ENCODE measurements at regions not wholly inside any gene's neighbourhood (a gene's known extent, or its start where the extent isn't known, plus 50 kb on each side); places are given as distances from the start of the nearest gene placed in this dataset.

DNA sequence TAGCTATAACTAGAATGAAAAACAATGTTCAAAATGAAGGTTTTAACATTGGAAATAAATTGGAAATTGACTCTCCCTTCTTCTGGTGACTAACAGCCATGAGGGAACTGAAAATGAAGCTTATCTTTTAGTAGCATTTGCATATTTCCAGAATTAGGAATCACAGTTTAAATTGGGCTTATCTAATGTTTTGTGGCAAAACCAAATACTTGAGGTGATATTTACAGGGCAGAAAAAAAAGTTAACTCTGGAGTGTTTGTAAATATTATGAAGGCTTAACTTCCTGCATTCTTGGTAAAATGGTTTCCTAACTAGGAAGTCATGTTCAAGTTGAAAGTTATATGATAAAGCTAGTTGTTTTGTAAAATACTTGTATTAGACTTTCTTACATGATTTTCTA is 96.4 kb upstream of the SOX9 start:
- no peaks in the 10 kb centered on the region for H3K79me2 ChIP-seq (ENCODE audit: control insufficient read depth in 1 of 2, insufficient read depth in 2 of 2, low read length in 2 of 2)
- no peak overlapping the region for H2BK5ac ChIP-seq (ENCODE audit: low read depth, low read length)
- no peak overlapping the region for H4K91ac ChIP-seq (replicated peaks; ENCODE audit: insufficient read length, low read length)
- H3K4me2 ChIP-seq (ENCODE audit: insufficient read depth in 1 of 2, low read depth in 2 of 2, low read length in 2 of 2) = no peak overlapping the region
- peaks cover 0 to 3% (median under 1%) of the 10 kb centered on the region in 4 experiments; a peak in 3 of 7 replicates for H3K4me1 ChIP-seq (replicated peaks in 1 of 4; ENCODE audit: control insufficient read depth in 3 of 4, insufficient read depth in 4 of 4, low read length in 3 of 4)
- no peak overlapping the region for H2BK20ac ChIP-seq (ENCODE audit: low read length)
- peaks cover 0 to 6% (median 2%) of the 10 kb centered on the region in 4 experiments; a peak in 3 of 7 replicates for H3K27me3 ChIP-seq (replicated peaks in 1 of 4; ENCODE audit: control insufficient read depth in 3 of 4, extremely low read depth in 1 of 4, insufficient read depth in 3 of 4, low read length in 3 of 4)
- H3K79me1 ChIP-seq (ENCODE audit: low read depth, low read length) = no peaks in the 10 kb centered on the region
- no peak overlapping the region for H3K4me3 ChIP-seq (ENCODE audit: extremely low read depth in 1 of 4, insufficient read depth in 2 of 4, low read depth in 3 of 4, low read length in 4 of 4)
- H2AK5ac ChIP-seq (ENCODE audit: low read depth, low read length) = no peak overlapping the region
- DNase-seq (ENCODE audit: low read depth in 1 of 2, low spot score in 2 of 2) (no peak), FAIRE-seq (no peak)
- no peak overlapping the region for H2AFZ ChIP-seq (ENCODE audit: low read length)
- no peak overlapping the region for H4K8ac ChIP-seq (ENCODE audit: extremely low read depth, insufficient read depth, low read length)
- no peak overlapping the region for H3K18ac ChIP-seq (ENCODE audit: extremely low read depth, low read length)
- CTCF ChIA-PET (ENCODE audit: partially characterized antibody) = interaction anchor here (1.0 kb wide), 1 partner anchor 91 kb away, joined by 3 read pairs; no protein-coding TSS in a partner anchor
- no peak overlapping the region for H2BK120ac ChIP-seq (replicated peaks; ENCODE audit: low read depth, low read length)
- H3K56ac ChIP-seq (replicated peaks; ENCODE audit: insufficient read length, low read depth, low read length) = no peak overlapping the region
- no peak overlapping the region for H2BK12ac ChIP-seq (ENCODE audit: low read depth, low read length)
- no peaks in the 10 kb centered on the region for H4K20me1 ChIP-seq (replicated peaks in 1 of 2; ENCODE audit: control insufficient read depth in 1 of 2, insufficient read depth in 2 of 2, low read length in 2 of 2)
- no peak overlapping the region for H3K4ac ChIP-seq (replicated peaks; ENCODE audit: insufficient read length, low read depth, low read length)
- no peak overlapping the region for H3K27ac ChIP-seq (ENCODE audit: low read depth, low read length)
- no peak overlapping the region for H4K5ac ChIP-seq (ENCODE audit: insufficient read length, low read depth, low read length)
- H2BK15ac ChIP-seq (ENCODE audit: low read length) = no peak overlapping the region
- H3K23me2 ChIP-seq (ENCODE audit: low read depth, low read length) = no peaks in the 10 kb centered on the region
- no peaks in the 10 kb centered on the region for H3K9me3 ChIP-seq (ENCODE audit: insufficient read depth in 2 of 2, low read depth in 1 of 2, low read length in 1 of 2)
- POLR2A ChIA-PET (ENCODE audit: partially characterized antibody) = no interaction called here
- no peaks in the 10 kb centered on the region for H3K36me3 ChIP-seq (ENCODE audit: control insufficient read depth in 2 of 4, insufficient read depth in 4 of 4, low read length in 3 of 4)
- no peak overlapping the region for H3K9ac ChIP-seq (replicated peaks in 1 of 4; ENCODE audit: extremely low read depth in 1 of 4, low read depth in 3 of 4, low read length in 3 of 4)
- no peak overlapping the region for H3K14ac ChIP-seq (ENCODE audit: insufficient read length)
- no peak overlapping the region for H3K23ac ChIP-seq (ENCODE audit: insufficient read length)
- no peak for TF ChIP-seq ASH2L (IDR thresholded peaks at IDR 0.05; ENCODE audit: low read length)
- no peak for TF ChIP-seq NRF1 (IDR thresholded peaks at IDR 0.05; ENCODE audit: low read depth, low read length)
- no peak for TF ChIP-seq CEBPB (IDR thresholded peaks at IDR 0.05; ENCODE audit: low read depth, low read length)
- TF ChIP-seq SIRT6 (IDR thresholded peaks at IDR 0.05; ENCODE audit: low read length) = no peak
- no peak for TF ChIP-seq SP2 (IDR thresholded peaks at IDR 0.05; ENCODE audit: low read length)
- no peak for TF ChIP-seq SRF (IDR thresholded peaks at IDR 0.05; ENCODE audit: low read depth, low read length)
- no peak for TF ChIP-seq CTBP2 (IDR thresholded peaks at IDR 0.05; ENCODE audit: borderline replicate concordance, insufficient read depth, insufficient read length, low read length)
- no peak for TF ChIP-seq RFX5 (IDR thresholded peaks at IDR 0.05; ENCODE audit: borderline replicate concordance, low read depth, low read length)
